ENCODE measurements at regions not wholly inside any gene's neighbourhood (a gene's known extent, or its start where the extent isn't known, plus 50 kb on each side); places are given as distances from the start of the nearest gene placed in this dataset.
"Not testable (repeated sequence)": the region's sequence is repeated elsewhere in the genome, so short reads cannot be mapped to it uniquely, and the experiment has no call there.

DNA sequence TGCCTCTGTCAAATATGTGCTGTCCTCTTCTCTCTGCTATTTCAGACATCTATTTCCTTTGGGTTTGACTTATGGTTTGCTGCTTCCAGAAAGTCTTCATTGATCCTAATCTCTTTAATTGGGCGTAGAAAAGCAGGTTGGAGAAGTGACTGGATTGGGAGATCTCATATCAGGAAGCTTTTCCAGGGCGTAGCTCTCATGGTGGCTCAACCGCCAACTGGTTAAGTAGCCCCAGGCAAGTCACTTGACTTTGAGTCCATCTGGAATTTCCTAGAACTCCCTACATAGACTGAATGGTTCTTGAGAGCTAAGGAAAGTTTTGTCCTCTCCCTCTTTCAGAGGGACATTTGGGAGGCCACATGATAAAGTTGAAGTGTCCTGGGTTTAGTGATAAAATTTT, 192.3 kb upstream of the GLRA1 start:
- Mint-ChIP-seq H3K9me3 (peaks cover 0 to 2% of the 10 kb centered on the region in 2 donors), H3K4me3 (no peak overlapping the region), H3K4me1 (ENCODE audit: low read depth) (peaks cover 22% of the 10 kb centered on the region), H3K27me3 (ENCODE audit: low read depth) (peaks cover 43% of the 10 kb centered on the region), H3K27ac (no peak overlapping the region), H3K36me3 (ENCODE audit: insufficient read depth in 2 of 2) (no peaks in the 10 kb centered on the region)
- DNase-seq: no peak
- no peak for ATAC-seq (replicated peaks in 1 of 2)

DNA sequence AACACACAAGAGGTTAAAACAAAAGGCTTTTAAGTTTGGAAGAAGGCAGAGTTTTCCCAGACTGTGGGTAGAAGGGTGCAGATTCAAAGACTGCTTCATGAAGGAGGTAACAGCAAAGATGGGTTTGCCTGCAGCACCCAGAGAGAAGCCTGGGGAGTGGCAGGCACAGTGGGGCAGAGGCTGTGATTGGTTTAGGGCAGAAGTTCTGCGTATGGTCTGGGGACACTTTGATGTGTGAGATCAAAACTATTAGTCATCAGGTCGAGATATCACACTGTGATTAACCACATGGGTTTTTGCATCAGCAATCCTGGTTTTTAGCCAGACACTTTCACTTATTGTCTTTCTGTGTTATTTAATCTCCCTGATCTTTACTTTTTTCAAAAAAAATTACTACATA, 188.8 kb upstream of the GLRA1 start:
- Mint-ChIP-seq H3K4me3 (no peak overlapping the region), H3K36me3 (ENCODE audit: insufficient read depth in 2 of 2) (peaks cover 0 to 2% of the 10 kb centered on the region in 2 donors)

GRCh38 chr5:152107220-152107619, 182.6 kb upstream of the GLRA1 start:
- no peak overlapping the region for H3K4me3 Mint-ChIP-seq
- no peak for DNase-seq
- peaks cover 26% of the 10 kb centered on the region for H3K27me3 Mint-ChIP-seq (ENCODE audit: low read depth)
- H3K4me1 Mint-ChIP-seq (ENCODE audit: low read depth): no peaks in the 10 kb centered on the region
- H3K27ac Mint-ChIP-seq: no peak overlapping the region
- peaks cover 3 to 5% of the 10 kb centered on the region in 2 donors for H3K36me3 Mint-ChIP-seq (ENCODE audit: insufficient read depth in 2 of 2)
- peaks cover 5 to 6% of the 10 kb centered on the region in 2 donors for H3K9me3 Mint-ChIP-seq
- ATAC-seq (replicated peaks in 1 of 2): no peak

More for the DNA sequence above, 188.8 kb upstream of the GLRA1 start:
- peaks cover 0 to 2% of the 10 kb centered on the region in 2 donors for H3K9me3 Mint-ChIP-seq
- H3K4me1 Mint-ChIP-seq (ENCODE audit: low read depth): peaks cover 22% of the 10 kb centered on the region
- ATAC-seq (replicated peaks in 1 of 2) (peak; percentile 100), DNase-seq (peak; percentile 61 to 75)
- H3K27ac Mint-ChIP-seq: no peak overlapping the region
- peaks cover 47% of the 10 kb centered on the region for H3K27me3 Mint-ChIP-seq (ENCODE audit: low read depth)

GRCh38 chr5:152106571-152106970, 181.9 kb upstream of the GLRA1 start:
- ATAC-seq (replicated peaks in 1 of 2) (no peak), DNase-seq (no peak)
- H3K4me1 Mint-ChIP-seq (ENCODE audit: low read depth): no peaks in the 10 kb centered on the region
- peaks cover 26% of the 10 kb centered on the region for H3K27me3 Mint-ChIP-seq (ENCODE audit: low read depth)
- H3K4me3 Mint-ChIP-seq: no peak overlapping the region
- peaks cover 6 to 7% of the 10 kb centered on the region in 2 donors for H3K9me3 Mint-ChIP-seq
- H3K36me3 Mint-ChIP-seq (ENCODE audit: insufficient read depth in 2 of 2): peaks cover 4 to 5% of the 10 kb centered on the region in 2 donors
- H3K27ac Mint-ChIP-seq: no peak overlapping the region

DNA sequence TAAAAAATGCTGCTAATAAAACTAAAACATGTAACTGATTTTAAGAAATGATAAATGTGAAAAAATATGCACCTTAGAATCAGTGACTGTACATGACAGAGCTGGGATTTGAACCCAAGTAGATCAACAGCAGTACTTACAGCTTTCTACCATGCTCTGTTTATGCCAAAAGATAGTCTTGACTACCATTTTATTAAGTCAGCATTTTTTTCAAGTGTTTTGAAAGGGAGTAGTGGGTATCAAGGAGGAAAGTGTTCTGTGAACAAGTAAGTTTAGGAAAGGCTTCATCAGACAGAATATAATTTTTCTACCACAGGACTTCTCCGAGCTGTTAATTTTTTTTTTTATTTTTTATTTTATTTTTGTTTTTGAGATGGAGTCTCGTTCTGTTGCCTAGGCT, 180.4 kb upstream of the GLRA1 start:
- H3K9me3 Mint-ChIP-seq: peaks cover 6 to 7% of the 10 kb centered on the region in 2 donors
- H3K4me1 Mint-ChIP-seq (ENCODE audit: low read depth): no peaks in the 10 kb centered on the region
- no peak overlapping the region for H3K27ac Mint-ChIP-seq
- H3K27me3 Mint-ChIP-seq (ENCODE audit: low read depth): peaks cover 20% of the 10 kb centered on the region
- peaks cover 4 to 5% of the 10 kb centered on the region in 2 donors for H3K36me3 Mint-ChIP-seq (ENCODE audit: insufficient read depth in 2 of 2)
- no peak for DNase-seq
- ATAC-seq (replicated peaks in 1 of 2): no peak
- H3K4me3 Mint-ChIP-seq: no peak overlapping the region

DNA sequence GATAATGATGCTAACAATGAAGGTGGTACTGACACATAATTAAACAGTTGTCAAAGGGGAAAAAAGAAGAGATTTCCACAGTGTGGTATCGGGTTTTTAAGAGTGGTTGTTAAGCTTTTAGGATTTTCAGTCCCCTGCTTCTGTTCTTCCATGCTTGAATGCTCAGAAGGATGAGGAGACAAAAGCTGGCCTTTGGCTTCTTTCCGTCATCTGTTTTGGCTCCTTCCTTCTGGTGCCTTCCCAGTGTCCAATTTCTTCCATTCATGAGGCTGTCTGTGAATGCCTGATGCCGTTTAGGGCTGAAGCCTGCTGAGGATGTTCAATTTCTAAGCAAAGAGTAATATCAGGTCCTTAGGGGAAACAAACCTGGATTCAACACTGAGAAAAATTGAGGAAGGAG, 179.6 kb upstream of the GLRA1 start:
- Mint-ChIP-seq H3K36me3 (ENCODE audit: insufficient read depth in 2 of 2) (peaks cover 4 to 5% of the 10 kb centered on the region in 2 donors), H3K27ac (no peak overlapping the region), H3K4me1 (ENCODE audit: low read depth) (no peaks in the 10 kb centered on the region), H3K9me3 (peaks cover 6 to 7% of the 10 kb centered on the region in 2 donors), H3K4me3 (no peak overlapping the region), H3K27me3 (ENCODE audit: low read depth) (peaks cover 20% of the 10 kb centered on the region)
- DNase-seq: no peak
- ATAC-seq (replicated peaks in 1 of 2): no peak

- not testable (repeated sequence) for H3K27ac Mint-ChIP-seq; H3K4me1 Mint-ChIP-seq (ENCODE audit: low read depth); H3K36me3 Mint-ChIP-seq (ENCODE audit: insufficient read depth in 2 of 2); H3K27me3 Mint-ChIP-seq (ENCODE audit: low read depth); DNase-seq; H3K9me3 Mint-ChIP-seq; H3K4me3 Mint-ChIP-seq; ATAC-seq (replicated peaks in 1 of 2)
These were observed 178.3 kb upstream of the GLRA1 start for GRCh38 chr5:152102908-152103307.

- ATAC-seq (replicated peaks in 1 of 2) (no peak), DNase-seq (no peak)
- H3K36me3 Mint-ChIP-seq (ENCODE audit: insufficient read depth in 2 of 2): peaks cover 3 to 5% of the 10 kb centered on the region in 2 donors
- H3K9me3 Mint-ChIP-seq: peaks cover 6 to 7% of the 10 kb centered on the region in 2 donors
- H3K4me3 Mint-ChIP-seq: no peak overlapping the region
- H3K4me1 Mint-ChIP-seq (ENCODE audit: low read depth): peaks cover 7% of the 10 kb centered on the region
- H3K27ac Mint-ChIP-seq: no peak overlapping the region
- peaks cover 4% of the 10 kb centered on the region for H3K27me3 Mint-ChIP-seq (ENCODE audit: low read depth)
These were observed 177.4 kb upstream of the GLRA1 start for GRCh38 chr5:152102057-152102456.

DNA sequence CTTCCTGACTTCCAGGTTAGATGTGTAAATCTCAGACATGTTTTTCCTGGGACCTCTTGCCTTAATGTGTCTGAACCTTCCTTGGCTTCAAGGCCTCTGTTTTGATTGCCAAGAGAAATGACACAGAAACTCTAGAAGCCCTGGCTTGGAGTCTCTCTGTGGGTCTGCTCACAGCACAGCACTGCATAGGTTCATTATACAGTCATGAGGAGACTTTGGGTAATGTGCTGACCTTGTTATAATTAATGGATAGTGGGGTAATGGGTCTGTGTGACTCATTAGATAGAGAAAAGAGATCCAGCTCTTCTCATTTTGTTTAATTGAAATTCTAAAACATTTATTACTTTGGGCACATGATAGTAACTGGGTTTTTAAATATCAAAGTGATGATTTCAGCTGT, 175.8 kb upstream of the GLRA1 start:
- H3K4me1 Mint-ChIP-seq (ENCODE audit: low read depth): peaks cover 12% of the 10 kb centered on the region
- DNase-seq: no peak
- H3K4me3 Mint-ChIP-seq: no peak overlapping the region
- H3K36me3 Mint-ChIP-seq (ENCODE audit: insufficient read depth in 2 of 2): peaks cover 3 to 5% of the 10 kb centered on the region in 2 donors
- H3K27ac Mint-ChIP-seq: no peak overlapping the region
- H3K9me3 Mint-ChIP-seq: peaks cover 6 to 7% of the 10 kb centered on the region in 2 donors
- peaks cover 4% of the 10 kb centered on the region for H3K27me3 Mint-ChIP-seq (ENCODE audit: low read depth)
- ATAC-seq (replicated peaks in 1 of 2): no peak

GRCh38 chr5:152097128-152097527, 172.5 kb upstream of the GLRA1 start:
- ATAC-seq (replicated peaks in 1 of 2) (peak; percentile 34 to 41), DNase-seq (no peak)
- Mint-ChIP-seq H3K36me3 (ENCODE audit: insufficient read depth in 2 of 2) (peaks cover 0 to under 1% of the 10 kb centered on the region in 2 donors), H3K27me3 (ENCODE audit: low read depth) (peaks cover 7% of the 10 kb centered on the region), H3K9me3 (peaks cover 0 to 1% of the 10 kb centered on the region in 2 donors), H3K27ac (no peak overlapping the region), H3K4me3 (no peak overlapping the region), H3K4me1 (ENCODE audit: low read depth) (peaks cover 12% of the 10 kb centered on the region)

DNA sequence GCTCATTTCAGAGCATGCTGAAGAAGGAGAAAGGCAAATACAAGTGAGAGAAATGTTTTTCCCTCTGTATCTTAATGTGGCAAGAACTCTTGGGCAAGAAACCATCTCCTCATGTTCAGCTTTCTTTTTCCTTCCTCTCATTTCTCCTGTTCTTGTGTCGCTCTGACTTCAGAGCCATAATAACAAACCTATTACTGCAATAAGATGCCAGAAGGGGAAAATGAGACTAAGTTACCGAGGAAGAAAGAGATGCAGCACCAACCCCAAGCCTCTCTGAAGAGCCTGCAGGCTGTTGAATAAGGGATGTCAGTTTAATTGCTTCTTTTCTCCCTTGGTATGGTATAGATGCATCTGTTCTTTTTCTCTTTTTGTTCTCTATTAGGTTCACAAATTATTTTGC, 170.1 kb upstream of the GLRA1 start:
- no peaks in the 10 kb centered on the region for H3K9me3 Mint-ChIP-seq
- no peak for DNase-seq
- H3K36me3 Mint-ChIP-seq (ENCODE audit: insufficient read depth in 2 of 2): no peaks in the 10 kb centered on the region
- peaks cover 7% of the 10 kb centered on the region for H3K27me3 Mint-ChIP-seq (ENCODE audit: low read depth)
- no peak for ATAC-seq (replicated peaks in 1 of 2)
- no peak overlapping the region for H3K27ac Mint-ChIP-seq
- no peak overlapping the region for H3K4me3 Mint-ChIP-seq
- peaks cover 12% of the 10 kb centered on the region for H3K4me1 Mint-ChIP-seq (ENCODE audit: low read depth)

DNA sequence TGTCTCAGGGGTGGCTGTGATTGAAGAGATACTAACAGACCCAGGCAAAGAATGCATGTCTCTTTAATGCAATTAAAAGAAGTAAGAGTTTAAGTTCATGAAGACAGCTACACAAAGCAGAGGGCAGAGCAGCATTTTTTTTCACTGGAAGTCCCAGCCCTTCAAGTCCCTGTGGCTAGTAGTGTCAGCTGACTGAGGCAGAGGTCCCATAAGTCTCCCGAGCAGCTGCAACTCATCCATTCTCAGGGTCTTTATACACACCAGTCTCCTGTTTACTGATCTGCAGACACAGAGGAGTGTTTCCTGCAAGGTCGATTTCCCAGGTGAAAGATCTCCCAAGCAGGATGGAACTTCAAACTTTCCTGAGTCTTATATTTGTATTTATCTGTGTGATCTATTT, 169.4 kb upstream of the GLRA1 start:
- Mint-ChIP-seq H3K9me3 (no peaks in the 10 kb centered on the region), H3K27ac (no peak overlapping the region), H3K4me3 (no peak overlapping the region), H3K36me3 (ENCODE audit: insufficient read depth in 2 of 2) (no peaks in the 10 kb centered on the region), H3K27me3 (ENCODE audit: low read depth) (peaks cover 7% of the 10 kb centered on the region), H3K4me1 (ENCODE audit: low read depth) (peaks cover 12% of the 10 kb centered on the region)
- no peak for ATAC-seq (replicated peaks in 1 of 2)
- DNase-seq: no peak

DNA sequence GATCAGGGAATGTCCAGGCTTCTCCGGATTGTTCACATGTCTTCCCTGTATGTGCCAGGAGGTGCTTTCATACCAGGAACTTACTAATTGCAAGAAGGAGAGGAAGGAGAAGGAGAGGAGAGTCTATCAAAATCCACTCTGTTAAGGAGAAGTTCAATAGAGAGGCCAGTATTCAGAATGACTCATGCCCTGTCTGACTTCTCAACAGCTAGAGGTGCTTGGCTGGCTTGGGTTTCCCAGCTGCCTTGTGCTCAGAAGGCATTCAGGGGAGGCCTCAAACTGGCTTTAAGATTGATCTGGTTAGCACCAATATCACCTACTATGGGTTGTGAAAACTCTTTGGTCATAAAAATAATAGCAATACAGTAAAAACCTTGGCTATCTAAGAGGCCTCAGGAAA, 167.9 kb upstream of the GLRA1 start:
- ATAC-seq (replicated peaks in 1 of 2): peak in 1 of 2 donors; percentile 43
- Mint-ChIP-seq H3K27me3 (ENCODE audit: low read depth) (peaks cover 7% of the 10 kb centered on the region), H3K27ac (no peak overlapping the region)

DNA sequence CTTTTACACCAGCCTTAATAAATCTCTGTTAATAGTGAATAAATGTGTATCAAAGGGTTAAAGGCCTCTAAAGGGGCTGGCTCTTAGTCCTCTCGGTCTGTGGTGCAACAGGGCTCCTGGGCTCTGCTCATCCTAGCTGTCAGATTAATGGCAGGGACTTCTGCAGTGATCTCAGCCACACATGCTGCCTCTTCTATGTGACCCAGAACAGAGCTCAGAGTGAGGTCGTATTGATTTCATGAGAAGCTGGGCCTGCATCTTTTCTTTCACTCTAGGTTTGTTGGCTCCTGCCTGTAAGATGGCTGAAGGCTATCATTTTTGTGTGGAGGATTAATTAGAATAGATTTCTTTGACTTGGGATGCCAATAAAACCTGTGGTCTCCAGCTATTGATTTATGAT, 165.0 kb upstream of the GLRA1 start:
- H3K4me3 Mint-ChIP-seq: no peak overlapping the region
- peaks cover 7% of the 10 kb centered on the region for H3K27me3 Mint-ChIP-seq (ENCODE audit: low read depth)
- no peaks in the 10 kb centered on the region for H3K4me1 Mint-ChIP-seq (ENCODE audit: low read depth)
- no peaks in the 10 kb centered on the region for H3K9me3 Mint-ChIP-seq
- no peaks in the 10 kb centered on the region for H3K36me3 Mint-ChIP-seq (ENCODE audit: insufficient read depth in 2 of 2)
- DNase-seq: no peak
- no peak overlapping the region for H3K27ac Mint-ChIP-seq
- ATAC-seq (replicated peaks in 1 of 2): no peak

More for the DNA sequence above, 167.9 kb upstream of the GLRA1 start:
- Mint-ChIP-seq H3K4me1 (ENCODE audit: low read depth) (peaks cover 9% of the 10 kb centered on the region), H3K36me3 (ENCODE audit: insufficient read depth in 2 of 2) (no peaks in the 10 kb centered on the region), H3K9me3 (no peaks in the 10 kb centered on the region), H3K4me3 (no peak overlapping the region)
- no peak for DNase-seq
